Cardiac fibroblast (primary cell): ENCODE measurements at regions not wholly inside any gene's neighbourhood (a gene's known extent, or its start where the extent isn't known, plus 50 kb on each side); places are given as distances from the start of the nearest gene placed in this dataset.

Experiments
- DNase-seq, 2 donors: peaks; one replicate each; pipeline versions ENCODE4 v3.0.0 to v3.0.0-alpha.2; 2010; ENCODE audit warnings: low read depth in 2 of 2
- H3K4me3 ChIP-seq, 2 donors: replicated peaks in 1 of 2; 1 replicate in 1 of 2; 2 replicates in 1 of 2; pipeline ENCODE4 v1.5.1; 2011; ENCODE audit warnings: low read depth in 2 of 2, low read length in 2 of 2, mild to moderate bottlenecking in 2 of 2, moderate library complexity in 1 of 2
- CTCF ChIP-seq: IDR thresholded peaks from one replicate; pipeline ENCODE4 v1.5.1; 2011; ENCODE audit warnings: low read depth, mild to moderate bottlenecking, low read length, inconsistent platforms

DNA sequence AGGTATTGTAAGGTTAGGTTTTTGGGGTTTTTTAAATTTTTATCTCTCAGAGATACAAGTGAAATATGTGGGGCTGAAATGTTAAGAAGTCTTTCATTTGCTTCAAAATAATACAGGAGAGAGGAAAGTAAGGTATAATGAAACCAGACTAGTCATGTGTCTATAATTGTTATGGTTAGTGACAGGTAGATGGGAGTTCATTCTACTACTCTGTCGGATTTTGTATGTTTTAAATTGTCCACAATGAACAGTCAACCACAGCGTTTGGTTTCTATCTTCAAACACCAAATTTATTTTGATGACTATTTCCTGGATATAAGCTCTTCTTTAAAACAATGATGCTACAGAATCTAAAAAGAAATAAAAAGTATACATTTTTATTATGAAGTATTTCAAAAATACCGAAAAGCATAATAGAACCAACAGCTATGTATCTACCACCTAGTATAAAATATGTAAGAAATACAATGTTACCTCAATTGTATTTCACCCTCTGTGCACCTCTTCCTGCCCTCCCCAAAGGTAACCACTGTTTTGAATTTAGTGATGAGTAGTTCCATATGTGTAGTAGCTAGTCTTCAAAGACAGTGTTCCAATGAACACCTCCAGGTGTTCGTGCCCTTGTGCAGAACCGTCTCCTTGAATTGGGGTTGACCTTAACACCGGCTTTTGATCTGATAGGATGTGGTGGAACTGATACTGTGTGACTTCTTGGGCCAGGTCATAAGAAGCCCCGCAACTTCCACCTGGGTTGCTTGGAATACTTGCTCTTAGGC, 74.8 kb upstream of the CDK1 start:
- no peak for TF ChIP-seq CTCF
- no peak for DNase-seq
- H3K4me3 ChIP-seq, result no peak overlapping the region

DNA sequence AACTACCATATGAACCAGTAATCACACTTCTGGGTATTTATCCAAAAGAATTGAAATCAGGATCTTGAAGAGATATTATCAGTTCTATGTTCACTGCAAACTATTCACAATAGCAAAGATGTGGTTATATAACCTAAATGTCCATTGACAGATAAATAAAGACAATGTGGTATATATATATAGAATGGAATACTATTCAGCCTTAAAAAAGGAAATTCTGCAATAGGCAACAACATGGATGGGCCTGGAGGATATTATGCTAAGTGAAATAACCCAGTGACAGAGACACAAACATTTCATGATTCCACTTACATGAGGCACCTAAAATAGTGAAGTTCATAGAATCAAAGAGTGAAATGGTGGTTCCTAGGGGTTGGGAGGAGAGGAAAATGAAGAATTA, 90.6 kb upstream of the CDK1 start:
- no peak for DNase-seq
- H3K4me3 ChIP-seq, result no peak overlapping the region
- TF ChIP-seq CTCF, result no peak

- no peak overlapping the region for H3K4me3 ChIP-seq
- TF ChIP-seq CTCF, result no peak
- no peak for DNase-seq
Observed at GRCh38 chr10:60684091-60684490, 94.2 kb upstream of the CDK1 start.

DNA sequence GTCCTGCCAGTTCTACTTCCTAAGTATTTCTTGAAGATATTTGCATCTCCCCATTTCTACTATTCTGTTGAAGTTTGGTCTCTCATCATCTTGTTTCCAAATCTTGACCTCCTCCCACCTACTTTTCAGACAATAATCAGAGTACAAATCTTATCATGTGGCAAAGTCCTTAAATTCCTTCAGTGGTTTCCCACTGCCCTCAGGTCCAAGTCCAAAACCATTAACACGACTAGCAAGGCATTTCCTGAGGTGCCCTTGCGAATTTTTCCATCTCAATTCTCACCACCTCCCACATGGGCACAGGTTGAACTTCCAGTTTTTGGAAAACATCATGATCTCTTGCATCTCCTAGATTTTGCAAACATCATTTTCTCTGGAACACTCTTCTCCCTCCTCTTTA, 97.2 kb upstream of the CDK1 start:
- no peak for TF ChIP-seq CTCF
- H3K4me3 ChIP-seq, result no peak overlapping the region
- DNase-seq, result no peak

DNA sequence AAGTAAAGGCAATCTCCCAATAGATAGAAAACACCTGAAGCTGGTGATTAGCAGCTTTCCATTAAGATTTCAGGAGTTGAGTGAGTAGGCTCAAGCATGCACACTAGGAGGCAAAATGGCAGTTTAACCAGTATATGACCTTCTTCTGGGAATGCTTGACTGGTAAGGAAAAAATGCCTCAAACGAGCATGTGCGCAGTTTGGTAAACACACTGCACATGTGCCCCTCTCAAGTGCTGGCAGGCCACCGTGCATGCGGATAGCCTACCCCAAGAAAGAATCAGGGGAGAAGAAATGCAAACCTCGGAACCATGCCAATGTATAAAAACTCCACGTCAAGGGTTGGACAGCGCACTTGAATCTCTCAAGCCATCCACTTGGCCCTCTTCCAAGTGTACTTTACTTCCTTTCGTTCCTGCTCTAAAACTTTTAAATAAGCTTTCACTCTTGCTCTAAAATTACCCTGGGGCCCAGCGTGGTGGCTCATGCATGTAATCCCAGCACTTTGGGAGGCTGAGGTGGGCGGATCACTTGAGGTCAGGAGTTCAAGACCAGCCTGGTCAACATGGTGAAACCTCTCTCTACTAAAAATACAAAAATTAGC, 98.8 kb upstream of the CDK1 start:
- TF ChIP-seq CTCF, result no peak
- H3K4me3 ChIP-seq, result no peak overlapping the region
- no peak for DNase-seq

DNA sequence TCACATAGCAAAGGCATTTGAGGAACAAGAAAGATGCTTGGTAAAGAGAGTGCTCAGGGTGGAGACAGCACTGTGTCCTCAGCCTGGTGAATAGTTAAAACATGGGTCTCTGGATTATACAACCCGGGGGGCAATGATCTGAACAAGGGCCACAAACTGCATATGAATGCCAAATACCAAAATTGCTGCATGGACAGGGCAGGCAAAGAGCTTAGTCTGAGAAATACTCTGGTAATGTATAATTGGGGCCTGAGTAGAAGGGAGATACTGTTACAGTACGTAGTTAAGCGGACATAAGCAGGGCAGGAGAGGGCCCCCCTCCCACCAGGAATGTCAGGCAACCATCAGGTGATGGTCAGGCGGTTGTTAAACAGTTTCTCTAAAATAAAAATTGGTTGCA, 99.3 kb upstream of the CDK1 start:
- DNase-seq, result no peak
- no peak for TF ChIP-seq CTCF
- H3K4me3 ChIP-seq, result no peak overlapping the region
